OCI-LY1 (cell line): ENCODE measurements at regions not wholly inside any gene's neighbourhood (a gene's known extent, or its start where the extent isn't known, plus 50 kb on each side); places are given as distances from the start of the nearest gene placed in this dataset.

Experiments
- CTCF ChIP-seq: fragments of 200-600 bp; sonication (generic), shearing (Covaris generic); IDR thresholded peaks from 2 replicates; pipeline ENCODE4 v1.5.1; 2017; ENCODE audit warnings: mild to moderate bottlenecking, antibody characterized with exemption, low read length, moderate library complexity, mixed read lengths
- EZH2 ChIP-seq: fragments of 200-600 bp; sonication (generic), shearing (Covaris generic); IDR thresholded peaks from 2 replicates; pipeline ENCODE4 v1.8.0; 2017; ENCODE audit warnings: borderline replicate concordance, mixed run types, mild to moderate bottlenecking, antibody characterized with exemption, low read length, moderate library complexity, mixed read lengths

GRCh38 chr12:19800884-19801283 lies 361.6 kb downstream of the AEBP2 start:
- no peak for TF ChIP-seq CTCF
- TF ChIP-seq EZH2, result no peak
